ENCODE measurements at regions not wholly inside any gene's neighbourhood (a gene's known extent, or its start where the extent isn't known, plus 50 kb on each side); places are given as distances from the start of the nearest gene placed in this dataset.

DNA sequence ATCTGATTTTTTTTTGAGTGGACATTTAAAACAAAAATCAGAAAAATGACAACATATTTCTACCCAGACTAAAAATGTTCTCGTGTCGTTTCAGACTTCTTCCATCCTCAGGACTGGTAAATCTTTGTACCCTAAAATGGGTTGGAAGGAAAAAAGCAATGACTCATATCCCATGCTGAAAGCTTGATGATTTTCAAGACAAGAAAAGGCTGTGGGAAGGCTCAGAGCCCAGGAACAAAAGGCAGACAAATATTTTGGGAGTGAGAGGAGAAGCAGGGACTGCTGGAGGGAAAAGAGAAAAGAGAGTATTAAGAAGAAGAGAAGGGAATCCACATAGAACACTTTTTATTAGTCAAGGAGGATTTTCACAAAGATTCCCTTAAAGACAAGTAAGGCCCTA lies 77.1 kb upstream of the CTAGE1 start:
- H3K4me3 ChIP-seq (ENCODE audit: low read length), result no peak overlapping the region

DNA sequence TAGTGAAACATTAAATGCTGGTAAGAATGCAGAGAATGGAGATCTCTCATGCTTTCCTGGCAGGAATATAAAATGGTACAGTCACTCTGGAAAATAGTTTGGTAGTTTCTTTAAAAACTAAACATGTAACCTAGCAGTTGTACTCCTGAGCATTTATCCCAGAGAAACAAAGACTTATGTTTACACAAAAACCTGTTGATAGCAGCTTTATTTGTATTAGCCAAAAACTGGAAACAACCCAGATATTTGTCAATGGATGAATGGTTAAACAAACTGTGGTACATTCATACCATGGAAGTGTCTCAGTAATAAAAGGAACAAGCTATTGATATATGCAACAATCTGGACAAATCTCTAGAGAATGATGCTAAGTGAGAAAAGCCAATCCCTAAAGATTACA lies 81.7 kb upstream of the CTAGE1 start:
- Histone ChIP-seq H3K79me2 (replicated peaks; ENCODE audit: insufficient read depth, low read length) (no peaks in the 10 kb centered on the region), H3K4me2 (ENCODE audit: low read length) (no peak overlapping the region), H2AFZ (ENCODE audit: low read depth, low read length) (no peak overlapping the region), H3K9ac (ENCODE audit: low read length) (no peak overlapping the region), H3K27ac (ENCODE audit: low read length) (no peak overlapping the region), H3K4me3 (ENCODE audit: low read length) (no peak overlapping the region), H4K20me1 (ENCODE audit: insufficient read depth) (no peaks in the 10 kb centered on the region), H3F3A (ENCODE audit: insufficient read depth, low read length, poor library complexity, severe bottlenecking) (no peaks in the 10 kb centered on the region), H3K9me3 (ENCODE audit: low read length) (no peaks in the 10 kb centered on the region), H3K9me2 (ENCODE audit: insufficient read depth, low read length) (no peaks in the 10 kb centered on the region), H3K27me3 (ENCODE audit: insufficient read depth, low read depth, low read length) (no peaks in the 10 kb centered on the region), H3K36me3 (ENCODE audit: insufficient read depth, low read length) (no peaks in the 10 kb centered on the region)
- TF ChIP-seq EP300 (conservative IDR thresholded peaks at IDR 0.05; ENCODE audit: poor library complexity, severe bottlenecking) (no peak), SMC3 (conservative IDR thresholded peaks at IDR 0.05; ENCODE audit: poor library complexity) (no peak), RAD21 (conservative IDR thresholded peaks at IDR 0.05) (no peak), EZH2 (IDR thresholded peaks at IDR 0.05; ENCODE audit: borderline replicate concordance, insufficient read depth, low read length, poor library complexity, severe bottlenecking) (no peak), TAF1 (IDR thresholded peaks at IDR 0.05; ENCODE audit: low read depth) (no peak), MXI1 (conservative IDR thresholded peaks at IDR 0.05; ENCODE audit: poor library complexity, severe bottlenecking) (no peak), POLR2AphosphoS5 (IDR thresholded peaks at IDR 0.05) (no peak)
- TF ChIP-seq, protein P1, sequence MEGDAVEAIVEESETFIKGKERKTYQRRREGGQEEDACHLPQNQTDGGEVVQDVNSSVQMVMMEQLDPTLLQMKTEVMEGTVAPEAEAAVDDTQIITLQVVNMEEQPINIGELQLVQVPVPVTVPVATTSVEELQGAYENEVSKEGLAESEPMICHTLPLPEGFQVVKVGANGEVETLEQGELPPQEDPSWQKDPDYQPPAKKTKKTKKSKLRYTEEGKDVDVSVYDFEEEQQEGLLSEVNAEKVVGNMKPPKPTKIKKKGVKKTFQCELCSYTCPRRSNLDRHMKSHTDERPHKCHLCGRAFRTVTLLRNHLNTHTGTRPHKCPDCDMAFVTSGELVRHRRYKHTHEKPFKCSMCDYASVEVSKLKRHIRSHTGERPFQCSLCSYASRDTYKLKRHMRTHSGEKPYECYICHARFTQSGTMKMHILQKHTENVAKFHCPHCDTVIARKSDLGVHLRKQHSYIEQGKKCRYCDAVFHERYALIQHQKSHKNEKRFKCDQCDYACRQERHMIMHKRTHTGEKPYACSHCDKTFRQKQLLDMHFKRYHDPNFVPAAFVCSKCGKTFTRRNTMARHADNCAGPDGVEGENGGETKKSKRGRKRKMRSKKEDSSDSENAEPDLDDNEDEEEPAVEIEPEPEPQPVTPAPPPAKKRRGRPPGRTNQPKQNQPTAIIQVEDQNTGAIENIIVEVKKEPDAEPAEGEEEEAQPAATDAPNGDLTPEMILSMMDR (IDR thresholded peaks at IDR 0.05; ENCODE audit: poor library complexity, severe bottlenecking), result no peak
- TF ChIP-seq, protein P2, sequence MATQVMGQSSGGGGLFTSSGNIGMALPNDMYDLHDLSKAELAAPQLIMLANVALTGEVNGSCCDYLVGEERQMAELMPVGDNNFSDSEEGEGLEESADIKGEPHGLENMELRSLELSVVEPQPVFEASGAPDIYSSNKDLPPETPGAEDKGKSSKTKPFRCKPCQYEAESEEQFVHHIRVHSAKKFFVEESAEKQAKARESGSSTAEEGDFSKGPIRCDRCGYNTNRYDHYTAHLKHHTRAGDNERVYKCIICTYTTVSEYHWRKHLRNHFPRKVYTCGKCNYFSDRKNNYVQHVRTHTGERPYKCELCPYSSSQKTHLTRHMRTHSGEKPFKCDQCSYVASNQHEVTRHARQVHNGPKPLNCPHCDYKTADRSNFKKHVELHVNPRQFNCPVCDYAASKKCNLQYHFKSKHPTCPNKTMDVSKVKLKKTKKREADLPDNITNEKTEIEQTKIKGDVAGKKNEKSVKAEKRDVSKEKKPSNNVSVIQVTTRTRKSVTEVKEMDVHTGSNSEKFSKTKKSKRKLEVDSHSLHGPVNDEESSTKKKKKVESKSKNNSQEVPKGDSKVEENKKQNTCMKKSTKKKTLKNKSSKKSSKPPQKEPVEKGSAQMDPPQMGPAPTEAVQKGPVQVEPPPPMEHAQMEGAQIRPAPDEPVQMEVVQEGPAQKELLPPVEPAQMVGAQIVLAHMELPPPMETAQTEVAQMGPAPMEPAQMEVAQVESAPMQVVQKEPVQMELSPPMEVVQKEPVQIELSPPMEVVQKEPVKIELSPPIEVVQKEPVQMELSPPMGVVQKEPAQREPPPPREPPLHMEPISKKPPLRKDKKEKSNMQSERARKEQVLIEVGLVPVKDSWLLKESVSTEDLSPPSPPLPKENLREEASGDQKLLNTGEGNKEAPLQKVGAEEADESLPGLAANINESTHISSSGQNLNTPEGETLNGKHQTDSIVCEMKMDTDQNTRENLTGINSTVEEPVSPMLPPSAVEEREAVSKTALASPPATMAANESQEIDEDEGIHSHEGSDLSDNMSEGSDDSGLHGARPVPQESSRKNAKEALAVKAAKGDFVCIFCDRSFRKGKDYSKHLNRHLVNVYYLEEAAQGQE (IDR thresholded peaks at IDR 0.05; ENCODE audit: borderline replicate concordance), result no peak

More for the DNA sequence above, 77.1 kb upstream of the CTAGE1 start:
- no peak overlapping the region for H3K9ac ChIP-seq (ENCODE audit: low read length)
- no peaks in the 10 kb centered on the region for H3K79me2 ChIP-seq (replicated peaks; ENCODE audit: insufficient read depth, low read length)
- TF ChIP-seq, protein P1 (IDR thresholded peaks at IDR 0.05; ENCODE audit: poor library complexity, severe bottlenecking), result no peak
- TF ChIP-seq POLR2AphosphoS5 (IDR thresholded peaks at IDR 0.05) (no peak), MXI1 (conservative IDR thresholded peaks at IDR 0.05; ENCODE audit: poor library complexity, severe bottlenecking) (no peak), EP300 (conservative IDR thresholded peaks at IDR 0.05; ENCODE audit: poor library complexity, severe bottlenecking) (no peak), SMC3 (conservative IDR thresholded peaks at IDR 0.05; ENCODE audit: poor library complexity) (no peak), EZH2 (IDR thresholded peaks at IDR 0.05; ENCODE audit: borderline replicate concordance, insufficient read depth, low read length, poor library complexity, severe bottlenecking) (no peak), TAF1 (IDR thresholded peaks at IDR 0.05; ENCODE audit: low read depth) (no peak), RAD21 (conservative IDR thresholded peaks at IDR 0.05) (no peak)
- TF ChIP-seq, protein P2 (IDR thresholded peaks at IDR 0.05; ENCODE audit: borderline replicate concordance), result no peak
- no peaks in the 10 kb centered on the region for H3K36me3 ChIP-seq (ENCODE audit: insufficient read depth, low read length)
- no peak overlapping the region for H3K4me2 ChIP-seq (ENCODE audit: low read length)
- no peaks in the 10 kb centered on the region for H3K9me3 ChIP-seq (ENCODE audit: low read length)
- H4K20me1 ChIP-seq (ENCODE audit: insufficient read depth), result no peaks in the 10 kb centered on the region
- H3K27me3 ChIP-seq (ENCODE audit: insufficient read depth, low read depth, low read length), result no peaks in the 10 kb centered on the region
- H3K27ac ChIP-seq (ENCODE audit: low read length), result no peak overlapping the region
- H3K9me2 ChIP-seq (ENCODE audit: insufficient read depth, low read length), result no peaks in the 10 kb centered on the region
- H3F3A ChIP-seq (ENCODE audit: insufficient read depth, low read length, poor library complexity, severe bottlenecking), result no peaks in the 10 kb centered on the region
- H2AFZ ChIP-seq (ENCODE audit: low read depth, low read length), result no peak overlapping the region

Data from neural cell (in vitro differentiated cells).